Breast epithelium (tissue), 4 donors: ENCODE measurements at regions not wholly inside any gene's neighbourhood (a gene's known extent, or its start where the extent isn't known, plus 50 kb on each side); places are given as distances from the start of the nearest gene placed in this dataset.

Experiments used
- DNase-seq, 2 donors: peaks; one replicate each; pipeline ENCODE4 v3.0.0-alpha.2; 2019; ENCODE audit warnings: low spot score in 2 of 2
- H3K27ac ChIP-seq, 2 donors: fragments of 200-600 bp; sonication (generic) in 1 of 2; one replicate each; pipeline ENCODE4 v1.5.1; 2016 to 2019; ENCODE audit warnings: mild to moderate bottlenecking in 1 of 2
- H3K27me3 ChIP-seq, 2 donors: fragments of 200-600 bp; sonication (generic) in 1 of 2; one replicate each; pipeline versions ENCODE4 v1.5.1 to v1.6.0; 2017 to 2019; ENCODE audit warnings: control low read depth in 1 of 2, mild to moderate bottlenecking in 1 of 2
- H3K36me3 ChIP-seq: fragments of 200-600 bp; one replicate; pipeline ENCODE4 v1.5.1; 2019
- H3K4me1 ChIP-seq, 2 donors: fragments of 200-600 bp; sonication (generic); one replicate each; pipeline ENCODE4 v1.5.1; 2016 to 2019; ENCODE audit warnings: control low read depth in 1 of 2
- H3K4me3 ChIP-seq, 3 donors: fragments of 200-600 bp; sonication (generic); 1 replicate in 2 of 3; 2 replicates in 1 of 3; pipeline ENCODE4 v1.5.1; 2016 to 2019; ENCODE audit warnings: mild to moderate bottlenecking in 3 of 3, moderate library complexity in 2 of 3
- H3K9me3 ChIP-seq, 2 donors: fragments of 200-600 bp; sonication (generic) in 1 of 2; one replicate each; pipeline ENCODE4 v1.5.1; 2016 to 2019; ENCODE audit warnings: control low read depth in 1 of 2
- CTCF ChIP-seq, 3 donors: fragments of 450-650 bp; IDR thresholded peaks; one replicate each; pipeline ENCODE4 v1.5.1; 2016 to 2017; ENCODE audit warnings: antibody characterized with exemption in 3 of 3, mild to moderate bottlenecking in 3 of 3, moderate library complexity in 3 of 3
- POLR2A ChIP-seq: fragments of 450-650 bp; IDR thresholded peaks from one replicate; pipeline ENCODE4 v1.6.1; 2016; ENCODE audit warnings: antibody characterized with exemption, mild to moderate bottlenecking, moderate library complexity
- POLR2AphosphoS5 ChIP-seq, 3 donors: sonication (generic); formaldehyde crosslinking; IDR thresholded peaks; one replicate each; pipeline ENCODE4 v1.6.1; 2017; ENCODE audit warnings: antibody characterized with exemption in 3 of 3
- intact Hi-C: fragments of 100-400 bp; cut with DNase I; formaldehyde crosslinking; loops from one replicate; pipeline ENCODE4 v1.15.1; 2023; ENCODE audit warnings: low total_unique reads

- Histone ChIP-seq H3K27ac (peak overlapping the region; percentile 23 to 46), H3K4me1 (no peaks in the 10 kb centered on the region), H3K4me3 (no peak overlapping the region), H3K27me3 (no peaks in the 10 kb centered on the region), H3K36me3 (no peaks in the 10 kb centered on the region), H3K9me3 (no peaks in the 10 kb centered on the region)
- no peak for DNase-seq
- intact Hi-C loops = no loop called here
- no peak for TF ChIP-seq CTCF (IDR thresholded peaks at IDR 0.05)
- no peak for TF ChIP-seq POLR2AphosphoS5 (IDR thresholded peaks at IDR 0.05)
- no peak for TF ChIP-seq POLR2A
Measured at GRCh38 chr13:33392794-33393405, 107.3 kb upstream of the STARD13 start.

GRCh38 chr13:33394294-33394932 is 108.9 kb upstream of the STARD13 start:
- intact Hi-C loops = no loop called here
- no peaks in the 10 kb centered on the region for H3K27me3 ChIP-seq
- H3K4me3 ChIP-seq = no peak overlapping the region
- H3K36me3 ChIP-seq = no peaks in the 10 kb centered on the region
- no peak for DNase-seq
- TF ChIP-seq POLR2AphosphoS5 (IDR thresholded peaks at IDR 0.05) (no peak), CTCF (IDR thresholded peaks at IDR 0.05) (no peak), POLR2A (no peak)
- H3K4me1 ChIP-seq = no peaks in the 10 kb centered on the region
- H3K27ac ChIP-seq = no peak overlapping the region
- no peaks in the 10 kb centered on the region for H3K9me3 ChIP-seq

DNA sequence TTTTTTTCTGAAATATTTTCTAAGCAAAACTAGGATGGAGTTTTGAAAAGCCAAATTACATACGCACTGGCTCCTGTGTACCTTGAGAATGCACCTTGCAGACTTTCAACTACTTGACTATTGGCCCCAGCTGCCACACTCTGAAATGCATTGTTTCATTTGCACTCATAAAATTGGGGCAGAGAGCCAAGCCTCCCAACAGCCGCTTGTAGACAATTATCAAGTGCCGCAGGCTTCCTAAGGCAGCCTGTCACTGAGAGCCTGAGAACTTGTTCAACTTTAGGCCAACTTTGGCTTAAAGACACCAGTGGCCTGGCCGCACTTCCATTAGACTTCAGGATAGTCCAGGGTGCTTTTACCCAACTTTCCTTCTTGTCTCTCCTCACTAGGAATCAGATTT is 115.7 kb upstream of the STARD13 start:
- Histone ChIP-seq H3K4me3 (no peak overlapping the region), H3K36me3 (no peaks in the 10 kb centered on the region), H3K27me3 (no peaks in the 10 kb centered on the region), H3K9me3 (no peaks in the 10 kb centered on the region), H3K4me1 (no peaks in the 10 kb centered on the region), H3K27ac (no peak overlapping the region)
- intact Hi-C loops = no loop called here
- peak in 1 of 2 donors; percentile 23 for DNase-seq
- TF ChIP-seq CTCF (IDR thresholded peaks at IDR 0.05) (no peak), POLR2AphosphoS5 (IDR thresholded peaks at IDR 0.05) (no peak), POLR2A (no peak)

DNA sequence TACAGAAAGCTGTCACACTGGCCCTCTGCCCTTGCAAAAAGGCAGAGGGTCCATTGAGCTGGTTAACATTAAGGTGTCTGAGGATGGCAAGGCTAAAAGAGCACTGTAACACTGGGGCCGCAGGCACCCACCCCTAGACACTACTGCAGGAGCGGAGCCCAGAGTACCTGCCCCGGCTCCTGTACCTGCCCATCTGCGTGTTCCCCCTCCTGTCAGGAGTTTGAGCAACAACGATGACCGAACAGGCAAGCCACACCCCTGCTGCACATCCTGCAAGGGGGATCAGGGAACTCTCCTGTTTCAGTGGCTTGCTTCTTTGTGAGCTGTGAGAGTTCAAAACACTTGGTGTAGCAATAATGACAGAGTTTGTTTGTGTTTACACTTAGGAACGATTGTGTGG is 117.4 kb upstream of the STARD13 start:
- DNase-seq = no peak
- Histone ChIP-seq H3K4me3 (no peak overlapping the region), H3K9me3 (no peaks in the 10 kb centered on the region), H3K27me3 (no peaks in the 10 kb centered on the region), H3K27ac (no peak overlapping the region), H3K36me3 (no peaks in the 10 kb centered on the region), H3K4me1 (no peaks in the 10 kb centered on the region)
- TF ChIP-seq POLR2A (no peak), CTCF (IDR thresholded peaks at IDR 0.05) (no peak), POLR2AphosphoS5 (IDR thresholded peaks at IDR 0.05) (no peak)
- intact Hi-C loops = no loop called here

DNA sequence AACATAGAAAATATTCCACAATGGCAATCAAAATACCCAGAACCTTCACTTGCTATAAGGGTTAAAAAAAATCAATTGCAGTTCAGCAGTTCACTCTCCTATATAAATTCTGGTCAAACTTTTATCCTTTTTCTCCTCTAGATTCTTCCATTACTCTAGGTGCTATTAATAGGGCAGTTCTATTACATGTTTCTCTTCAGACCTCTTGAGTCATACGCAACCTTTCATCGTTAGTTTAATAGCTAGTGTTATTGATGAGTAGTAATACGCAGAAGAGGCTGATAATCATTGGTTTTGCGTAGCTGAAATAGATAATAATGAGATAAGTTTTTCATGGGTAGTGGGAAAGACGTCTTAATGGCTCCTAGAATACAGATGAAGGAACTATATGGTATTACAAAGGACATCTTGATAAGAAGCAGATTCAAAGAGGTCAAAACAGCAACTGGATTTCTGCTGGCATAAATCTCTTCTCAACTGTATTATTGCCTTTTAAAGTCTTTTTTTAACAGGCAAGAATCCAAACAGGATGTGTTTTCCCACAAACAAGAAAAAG is 118.3 kb upstream of the STARD13 start:
- intact Hi-C loops = no loop called here

More for the DNA sequence above, 118.3 kb upstream of the STARD13 start:
- no peaks in the 10 kb centered on the region for H3K27me3 ChIP-seq
- no peak for DNase-seq
- no peaks in the 10 kb centered on the region for H3K36me3 ChIP-seq
- H3K4me3 ChIP-seq = no peak overlapping the region
- H3K9me3 ChIP-seq = no peaks in the 10 kb centered on the region
- H3K4me1 ChIP-seq = no peaks in the 10 kb centered on the region
- TF ChIP-seq POLR2AphosphoS5 (IDR thresholded peaks at IDR 0.05) = no peak
- no peak for TF ChIP-seq POLR2A
- H3K27ac ChIP-seq = no peak overlapping the region
